HG02588 (cell line): ENCODE measurements at regions not wholly inside any gene's neighbourhood (a gene's known extent, or its start where the extent isn't known, plus 50 kb on each side); places are given as distances from the start of the nearest gene placed in this dataset.

Experiments
- ATAC-seq: cut with Tn5 transposase; IDR thresholded peaks from one replicate; pipeline ENCODE4 v1.9.1; 2021; ENCODE audit warnings: mild to moderate bottlenecking, moderate library complexity; ENCODE audit not compliant: unreplicated experiment

DNA sequence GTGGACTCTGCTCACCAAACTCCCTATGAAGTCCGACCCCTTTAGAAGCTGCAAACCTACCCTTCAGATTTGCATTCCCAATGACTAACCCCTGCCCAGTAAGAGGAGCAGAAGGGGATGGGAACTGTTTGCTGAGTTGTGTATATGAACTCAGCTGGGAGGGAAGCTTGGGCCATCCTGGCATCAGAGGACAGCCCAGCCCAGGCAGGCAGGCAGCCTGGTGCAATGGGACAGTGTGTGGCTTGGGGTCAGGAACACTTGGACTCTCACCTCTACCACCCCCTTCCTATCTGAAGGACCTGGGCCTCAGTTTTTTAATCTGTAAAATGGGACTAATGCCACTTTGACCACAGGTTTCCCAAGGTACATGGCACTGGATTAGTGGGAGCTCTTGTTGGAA is 147.4 kb upstream of the GPR26 start:
- ATAC-seq: no peak

DNA sequence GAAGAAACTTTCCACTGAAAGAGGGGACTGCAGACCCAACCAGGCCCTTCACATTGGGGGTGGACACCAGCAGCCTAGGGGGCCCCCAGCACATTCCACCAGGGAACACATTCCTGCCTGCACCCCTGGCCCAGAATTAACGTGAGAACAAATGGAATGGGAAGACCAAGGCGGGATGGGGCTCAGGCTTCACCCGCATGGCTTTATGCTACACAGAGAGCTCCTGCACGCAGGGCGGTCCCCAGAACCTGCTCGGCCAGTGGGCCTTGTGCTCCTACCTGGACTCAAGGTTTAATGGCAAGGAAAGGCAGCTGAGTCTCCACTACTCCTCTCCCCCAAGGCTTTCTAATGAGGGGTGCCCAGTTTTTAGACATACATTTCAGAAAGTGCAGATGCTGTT is 146.3 kb upstream of the GPR26 start:
- ATAC-seq: no peak

DNA sequence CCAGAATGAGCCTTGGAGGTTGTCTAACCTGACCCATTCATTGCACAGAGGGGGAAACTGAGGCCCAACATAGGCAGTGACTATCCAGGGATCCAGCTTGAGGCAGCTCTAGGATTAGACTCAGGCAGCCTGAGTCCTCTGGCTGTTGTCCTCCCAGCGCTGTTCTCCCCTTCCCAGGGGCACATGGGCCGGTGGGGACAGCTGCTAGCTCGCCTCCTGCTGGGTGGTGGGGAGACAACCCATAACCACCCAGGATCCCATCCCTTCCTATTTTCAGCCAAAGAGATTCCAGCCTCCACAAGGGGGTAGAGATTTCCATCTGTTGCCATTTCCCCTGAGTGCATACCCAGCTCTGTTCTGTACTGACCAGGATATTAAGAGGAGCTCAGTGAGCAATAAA is 145.1 kb upstream of the GPR26 start:
- no peak for ATAC-seq

DNA sequence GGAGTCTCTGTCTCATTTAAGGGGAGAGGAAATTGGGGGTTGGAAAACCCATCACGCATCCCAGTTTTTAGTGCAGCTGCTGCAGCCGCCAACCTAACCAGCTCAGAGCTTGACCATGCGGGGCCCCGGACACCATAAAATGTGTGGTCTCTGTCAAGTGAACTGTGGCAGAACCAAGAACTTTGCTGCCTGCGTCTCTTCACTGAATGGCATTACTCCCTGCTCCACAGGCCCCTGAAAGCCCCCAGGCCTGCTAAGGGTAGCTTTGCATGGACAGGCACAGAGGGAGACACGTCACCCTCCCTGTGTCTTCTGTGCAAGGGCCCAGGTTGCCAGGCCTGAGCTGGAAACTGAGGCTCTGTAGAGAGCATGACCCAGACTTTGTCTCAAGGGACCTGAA is 144.6 kb upstream of the GPR26 start:
- ATAC-seq: no peak

DNA sequence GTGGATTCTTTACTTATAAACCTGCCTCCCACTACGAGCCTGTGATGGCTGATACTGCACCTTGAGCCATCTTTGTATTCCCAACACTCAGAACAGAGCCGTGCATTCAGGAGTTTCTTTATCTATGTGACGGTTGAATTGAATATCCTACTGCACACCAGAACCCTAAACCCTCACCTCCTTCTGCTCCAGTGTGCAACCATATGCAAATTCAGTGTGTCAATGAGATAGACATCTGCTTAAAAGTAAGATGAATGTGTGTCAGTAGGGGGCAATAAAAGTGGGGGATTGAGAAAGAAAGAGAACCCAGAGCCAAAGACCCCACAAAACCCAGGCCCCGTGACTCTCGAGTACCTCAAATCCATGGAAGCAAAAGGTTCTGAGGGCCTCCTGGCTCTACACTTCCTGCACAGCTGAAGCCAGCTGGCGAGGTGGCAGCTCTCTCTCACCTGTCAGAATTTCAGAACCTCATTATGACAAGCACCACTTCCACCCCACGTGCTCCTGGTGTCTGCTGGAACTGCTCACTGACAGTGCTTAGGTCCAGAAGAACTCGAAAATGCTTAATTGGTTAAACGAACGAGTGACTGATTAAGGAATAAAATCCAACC is 143.3 kb upstream of the GPR26 start:
- ATAC-seq: no peak

DNA sequence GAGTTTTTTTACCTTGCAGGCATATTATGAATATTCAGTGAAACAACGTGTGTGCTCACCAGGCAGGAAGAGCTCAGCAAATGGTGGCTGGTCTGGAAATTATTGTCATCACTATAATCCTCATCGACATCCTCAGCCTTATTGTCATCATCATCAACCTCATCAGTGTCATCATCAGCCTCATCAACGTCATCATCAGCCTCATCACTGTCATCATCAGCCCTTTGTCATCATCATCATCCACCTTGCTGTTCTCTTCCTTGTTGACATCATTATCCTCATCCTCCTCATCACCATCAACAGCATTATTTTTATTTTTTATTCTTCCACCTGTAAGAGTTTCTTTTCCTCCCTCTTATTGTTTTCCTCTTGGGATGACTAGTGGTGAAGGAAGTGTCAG is 142.3 kb upstream of the GPR26 start:
- ATAC-seq: no peak

DNA sequence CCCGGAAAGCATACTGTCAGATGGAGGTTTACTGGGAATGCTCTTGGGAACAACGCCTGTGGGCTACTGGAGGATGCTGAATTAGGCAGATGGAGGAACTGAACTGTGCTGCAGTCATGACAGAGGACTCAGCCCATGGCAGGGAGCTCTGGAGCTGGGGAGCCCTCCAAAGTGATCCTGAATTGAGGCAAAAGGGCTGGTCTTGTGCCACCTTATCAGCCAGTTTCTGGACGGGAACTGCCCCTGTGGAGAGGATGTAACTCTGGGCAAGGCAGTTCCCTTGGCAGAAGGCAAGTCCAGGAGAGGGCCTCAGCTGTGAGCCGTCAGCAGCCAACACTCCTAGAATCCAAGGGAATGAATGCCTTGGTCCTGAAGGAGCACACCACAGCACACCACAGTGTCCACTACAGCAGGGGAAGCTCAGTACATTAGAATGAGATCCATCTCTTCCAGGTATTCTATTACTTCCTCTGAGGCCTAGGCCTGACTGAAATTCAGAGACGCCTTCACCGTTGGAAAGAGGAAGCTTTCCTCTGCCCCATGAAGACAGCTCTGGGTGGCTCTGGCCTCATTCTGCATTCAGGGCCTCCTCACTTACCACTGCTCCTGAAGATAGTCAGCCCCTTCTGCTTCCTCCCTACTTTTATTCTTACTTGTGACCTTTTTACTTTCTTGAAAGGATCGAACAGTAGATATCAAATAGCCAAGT is 139.6 kb upstream of the GPR26 start:
- ATAC-seq: no peak

DNA sequence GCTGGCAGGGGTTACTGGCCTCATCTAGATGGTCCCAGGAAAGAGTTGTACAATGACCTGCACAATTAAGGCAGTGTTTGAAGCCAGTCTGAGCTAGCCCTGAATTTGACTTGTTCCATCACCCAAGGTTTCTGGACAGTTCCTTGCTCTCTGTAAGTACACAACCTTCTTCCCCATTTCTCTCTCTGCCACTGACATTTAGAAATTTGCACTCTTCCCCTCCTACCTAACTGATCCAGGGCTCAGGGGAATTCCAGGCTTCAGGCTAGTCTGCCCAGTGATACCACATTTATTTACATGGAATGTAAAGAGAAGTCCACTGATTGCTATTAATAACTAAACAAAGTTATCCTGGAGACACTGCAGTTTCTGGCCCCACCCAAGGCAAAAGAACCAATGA is 139.0 kb upstream of the GPR26 start:
- no peak for ATAC-seq

DNA sequence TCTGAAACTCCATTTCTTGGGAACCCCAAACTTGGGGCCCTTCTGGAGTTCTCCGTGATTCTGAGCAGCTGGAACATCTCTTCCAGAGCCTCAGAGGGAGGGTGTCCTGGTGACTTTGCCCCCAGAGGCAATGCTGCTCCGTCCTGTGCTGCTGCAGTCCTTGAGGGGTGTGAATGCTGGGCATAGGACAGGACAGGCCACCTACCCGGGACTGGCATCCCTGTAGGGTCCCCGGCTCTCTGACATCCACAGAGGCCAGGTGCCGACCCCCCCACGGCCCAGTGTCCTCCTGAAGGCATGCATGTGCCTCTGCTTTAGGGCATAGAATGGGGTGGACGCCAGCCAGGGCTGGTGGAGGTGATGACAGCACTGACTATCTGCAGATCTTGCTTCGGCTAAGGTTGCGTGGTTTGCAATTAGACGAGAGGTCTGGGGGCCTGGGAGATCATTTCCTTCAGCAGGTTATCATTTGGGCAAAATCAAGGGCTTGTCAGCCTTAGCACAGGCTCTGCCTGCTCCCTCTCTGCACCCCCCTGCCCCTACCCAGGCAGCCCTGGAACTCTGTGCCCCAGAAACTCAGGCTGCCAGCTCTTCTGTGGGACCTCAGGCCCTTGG is 136.9 kb upstream of the GPR26 start:
- no peak for ATAC-seq

DNA sequence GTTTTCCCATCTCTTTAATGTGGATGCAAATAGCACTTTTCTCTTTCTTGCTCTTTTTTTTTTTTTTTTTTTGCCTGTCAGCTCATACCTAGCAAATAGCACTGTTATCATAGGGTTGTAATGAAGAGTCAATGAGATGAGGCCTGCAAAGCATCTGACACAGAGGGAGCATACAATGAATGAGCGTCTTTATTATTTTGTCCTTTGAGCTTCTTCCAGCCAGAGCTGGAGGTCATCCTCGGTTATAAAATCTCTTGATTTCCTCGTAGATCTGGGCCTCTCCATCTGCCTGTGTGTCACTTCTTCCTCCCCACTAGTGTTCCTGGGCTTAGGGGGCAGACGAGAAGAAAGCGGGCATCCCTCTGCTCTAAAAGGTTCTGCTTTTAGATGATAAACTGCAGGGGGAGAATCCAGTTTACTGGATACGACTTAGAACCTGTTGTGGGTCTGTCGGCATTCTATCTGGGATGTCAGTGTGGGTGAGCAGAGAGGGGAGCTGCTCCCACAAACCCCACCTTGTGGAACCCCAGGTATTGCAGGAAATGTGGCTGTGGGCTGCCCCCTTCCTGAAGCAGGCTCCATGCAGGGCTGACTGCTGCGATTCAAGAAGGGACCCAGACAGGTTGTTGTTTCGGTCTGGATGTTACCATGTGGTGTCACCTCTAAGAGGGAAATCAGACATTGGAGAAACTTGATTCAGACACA is 135.8 kb upstream of the GPR26 start:
- ATAC-seq: no peak

DNA sequence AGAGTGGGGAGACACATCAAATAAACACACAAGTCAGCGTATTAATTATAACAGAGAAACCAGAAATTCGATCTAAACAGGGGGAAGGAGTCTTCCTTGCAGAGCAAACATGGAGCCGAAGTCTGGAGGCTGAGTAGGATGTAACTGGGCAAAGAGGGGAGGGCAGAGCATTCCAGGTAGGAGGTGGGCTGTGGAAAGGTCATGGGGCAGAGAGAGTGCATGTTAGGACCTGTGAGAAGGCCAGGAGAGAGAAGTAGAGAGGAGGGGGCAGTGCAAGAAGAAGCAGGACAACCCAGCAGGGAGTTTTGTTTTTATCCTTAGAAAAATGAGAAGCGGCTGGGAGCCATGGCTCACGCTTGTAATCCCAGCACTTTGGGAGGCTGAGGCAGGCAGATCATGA is 130.8 kb upstream of the GPR26 start:
- ATAC-seq: no peak

DNA sequence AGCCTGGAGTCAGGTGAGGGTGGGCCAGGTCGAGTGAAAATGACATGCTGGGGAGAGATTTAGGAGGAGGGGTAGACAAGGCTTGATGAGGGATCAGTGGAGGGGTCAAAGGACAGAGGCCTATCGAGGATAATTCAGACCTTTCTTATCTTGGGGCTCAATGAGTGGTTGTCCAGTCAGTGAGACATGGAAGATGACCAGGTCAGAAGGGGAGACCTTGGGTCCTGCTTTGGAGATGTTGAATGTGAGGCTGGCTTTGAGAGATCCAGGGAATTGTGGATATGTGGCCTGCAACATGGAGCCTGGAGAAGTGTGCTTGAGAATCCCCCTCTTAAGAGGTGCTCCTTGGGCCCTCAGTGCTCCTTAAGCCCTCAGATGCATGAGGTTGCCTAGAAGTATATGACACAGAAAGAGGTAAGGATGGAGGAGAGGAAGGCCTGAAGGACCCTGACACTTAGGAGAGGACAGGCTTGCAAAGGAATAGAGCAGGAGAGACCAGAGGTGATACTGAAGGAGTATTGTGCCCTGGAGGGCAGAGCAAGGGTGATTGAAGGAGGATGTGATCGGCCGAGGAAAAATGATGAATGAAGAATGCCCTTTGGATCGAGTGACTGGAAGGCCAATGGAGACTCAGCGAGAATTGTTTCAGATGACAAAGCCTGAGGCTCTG is 129.8 kb upstream of the GPR26 start:
- ATAC-seq: no peak

DNA sequence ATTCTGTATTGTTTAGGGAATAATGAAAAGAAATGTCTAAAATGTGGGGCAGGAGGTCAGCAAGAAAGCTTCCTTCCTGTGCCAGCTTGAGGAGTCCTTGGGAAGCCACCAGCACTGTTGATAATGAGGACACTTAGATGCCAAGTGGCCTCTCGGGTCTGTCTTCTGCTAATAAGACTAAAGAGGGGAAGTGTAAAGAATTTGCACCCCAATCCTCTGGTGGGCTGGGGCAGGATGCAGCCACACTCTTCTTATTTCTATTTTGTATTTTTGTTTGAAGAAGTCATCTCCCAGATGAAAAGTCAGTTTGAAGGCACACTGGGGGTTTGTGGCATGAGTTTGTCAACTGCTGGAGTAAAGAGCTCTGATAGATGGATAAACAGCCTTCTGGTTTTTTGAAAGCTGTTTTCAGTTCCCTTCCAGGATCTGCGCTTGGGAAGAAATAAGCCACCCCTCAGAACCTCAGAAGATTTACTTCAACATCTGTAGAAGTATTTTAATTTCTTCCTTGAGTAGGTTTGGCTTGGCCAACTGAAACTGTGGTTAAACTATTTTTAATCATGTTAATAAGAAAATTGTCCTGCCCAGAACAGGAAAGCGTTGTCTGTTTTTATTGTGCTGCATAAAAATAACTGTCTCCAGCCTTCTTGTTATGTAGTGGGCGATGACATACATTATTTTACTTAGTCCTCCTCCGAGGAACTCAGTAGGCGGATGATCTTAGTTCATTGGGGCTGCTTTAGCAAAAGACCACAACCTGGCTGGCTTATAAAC is 128.8 kb upstream of the GPR26 start:
- no peak for ATAC-seq

DNA sequence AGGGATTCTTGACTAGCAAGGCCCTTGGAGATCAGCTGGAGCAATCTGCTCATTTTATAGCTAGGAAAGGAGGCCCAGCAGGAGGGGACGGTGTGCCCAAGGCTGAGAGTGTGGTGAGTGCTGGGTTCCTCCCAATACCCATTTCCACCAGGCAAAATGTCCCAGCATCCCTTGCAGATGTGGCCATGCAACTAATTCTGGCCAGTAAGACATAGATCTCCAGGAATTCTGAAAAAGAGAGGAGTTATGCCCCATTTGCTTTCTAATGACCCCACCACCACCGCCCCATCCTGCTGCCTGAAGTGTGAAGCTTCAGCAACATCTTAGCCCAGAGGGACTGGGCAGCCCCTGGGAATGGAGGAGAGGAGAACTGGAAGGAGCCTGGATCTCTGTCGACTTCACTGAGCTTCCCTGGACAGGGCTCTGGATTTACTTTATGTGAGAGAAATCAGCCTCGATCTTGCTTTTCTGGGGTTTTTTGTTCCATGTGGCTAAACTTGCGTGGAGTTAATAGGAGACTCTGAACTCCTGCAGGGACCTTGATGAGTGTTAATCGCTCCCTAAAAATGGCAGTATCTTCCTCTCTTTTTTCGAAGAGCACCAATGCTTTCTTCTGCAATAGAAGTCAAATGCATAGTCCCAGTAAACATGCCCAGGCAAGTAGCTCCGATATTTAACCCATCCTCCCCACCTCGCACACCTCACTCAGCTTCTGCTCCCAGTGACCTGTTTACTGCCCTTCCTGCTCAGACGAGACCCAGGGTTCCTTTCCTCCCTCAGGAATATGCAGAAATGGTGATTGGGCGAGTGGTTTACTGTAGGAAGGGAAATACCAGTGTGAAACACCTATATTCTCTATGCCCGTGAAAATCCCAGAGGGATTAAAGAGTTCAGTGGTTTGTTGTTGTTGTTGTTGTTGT is 127.5 kb upstream of the GPR26 start:
- no peak for ATAC-seq

DNA sequence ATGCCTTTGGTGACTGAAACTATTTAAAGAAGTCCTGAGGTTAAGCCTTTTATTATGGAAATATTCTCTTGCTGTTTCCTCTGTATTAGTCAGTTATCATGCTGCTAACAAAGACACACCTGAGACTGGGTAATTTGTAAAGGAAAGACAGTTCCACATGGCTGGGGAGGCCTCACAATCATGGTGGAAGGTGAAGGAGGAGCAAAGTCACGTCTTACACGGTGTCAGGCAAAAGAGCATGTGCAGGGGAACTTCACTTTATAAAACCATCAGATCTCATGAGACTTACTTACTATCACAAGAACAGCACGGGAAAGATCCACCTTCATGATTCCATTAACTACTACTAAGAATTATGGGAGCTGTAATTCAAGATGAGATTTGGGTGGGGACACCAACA is 121.2 kb upstream of the GPR26 start:
- no peak for ATAC-seq

DNA sequence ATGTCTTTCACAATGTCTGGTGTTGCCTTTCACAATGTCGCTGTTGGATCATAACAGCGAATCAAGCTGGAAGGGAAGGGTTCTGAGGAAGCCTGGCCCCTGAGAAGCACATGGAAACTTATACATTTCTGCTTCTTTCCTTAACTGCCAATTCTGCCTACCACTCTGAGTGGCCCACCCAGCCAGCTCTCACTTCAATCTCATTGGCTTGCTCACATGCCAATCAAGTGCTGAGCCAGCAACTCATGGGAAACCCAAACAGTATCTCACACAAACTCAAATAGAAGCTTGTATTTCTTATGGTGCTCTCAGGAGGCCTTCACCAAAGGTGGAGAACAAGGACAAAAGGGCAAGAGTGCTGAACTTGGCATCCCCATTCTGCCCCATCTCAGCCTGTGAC is 117.4 kb upstream of the GPR26 start:
- ATAC-seq: no peak

DNA sequence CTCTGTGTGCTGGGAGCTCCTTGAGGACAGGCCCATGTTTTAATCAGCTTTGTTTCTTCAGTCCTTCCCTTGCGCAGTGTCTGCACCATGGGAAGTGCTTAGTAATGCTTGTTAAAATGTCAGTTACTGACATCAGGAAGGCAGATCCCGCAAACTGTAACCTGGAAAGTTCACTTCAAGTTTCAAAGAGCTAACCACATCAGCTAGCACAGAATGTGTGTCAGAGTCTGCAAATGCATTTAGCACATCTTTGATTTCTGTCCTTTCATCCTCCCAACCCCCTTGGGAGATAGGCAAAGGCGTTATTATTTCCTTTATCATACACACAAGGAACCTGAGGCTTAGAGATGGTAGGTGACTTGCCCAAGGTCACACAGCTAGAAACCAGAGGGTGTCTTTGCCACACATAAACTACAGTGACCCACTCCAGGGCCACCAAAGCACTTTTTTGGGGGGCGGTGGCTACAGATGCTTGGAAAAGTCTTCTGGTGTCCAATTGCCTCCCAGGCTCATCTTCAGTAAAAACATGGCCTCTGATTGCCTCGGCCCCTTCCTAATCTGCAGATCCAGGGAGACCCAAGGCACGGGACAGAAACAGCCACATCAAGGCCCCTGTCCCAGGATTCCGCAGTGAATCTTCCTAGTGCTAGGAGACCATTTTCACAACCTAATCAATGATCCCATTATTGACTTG is 116.2 kb upstream of the GPR26 start:
- no peak for ATAC-seq

DNA sequence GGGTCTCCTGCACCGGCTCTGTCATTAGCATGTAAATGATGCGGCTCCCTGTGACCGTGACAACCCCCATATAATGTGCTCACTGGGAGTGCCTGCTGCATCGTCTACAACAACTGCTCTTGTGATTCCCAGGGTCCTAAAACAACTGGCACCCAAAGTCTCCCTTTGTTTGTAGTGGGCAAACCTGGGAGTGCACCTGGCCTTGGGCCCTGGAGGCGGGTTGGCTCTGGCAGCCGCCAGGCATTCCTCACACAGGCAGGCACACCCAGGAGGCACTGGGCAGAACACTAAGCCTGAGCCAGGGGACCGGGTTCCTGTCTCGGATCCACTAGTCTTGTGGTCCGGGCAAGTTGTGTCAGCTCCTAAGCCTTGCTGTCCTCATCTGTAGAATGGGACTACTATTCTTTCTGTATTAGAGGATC is 115.5 kb upstream of the GPR26 start:
- no peak for ATAC-seq

DNA sequence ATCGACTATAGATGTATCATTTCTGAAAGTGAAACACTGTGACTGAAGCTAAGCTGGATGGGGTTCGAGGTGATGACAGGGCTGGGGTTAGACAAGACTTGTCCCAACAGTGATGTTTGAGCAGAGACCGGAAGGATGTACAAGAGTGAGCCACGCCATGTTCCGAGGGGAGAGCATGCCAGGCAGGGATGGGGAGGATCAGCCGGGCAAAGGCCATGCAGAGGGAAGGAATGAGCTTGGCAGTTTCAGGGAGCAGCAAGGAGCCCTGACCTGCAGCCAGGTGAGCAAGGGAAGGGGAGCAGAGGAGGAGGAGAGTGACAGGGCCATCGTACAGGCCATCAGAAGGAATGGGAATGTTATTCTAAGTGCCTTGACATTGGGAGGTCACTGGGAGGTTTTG is 114.9 kb upstream of the GPR26 start:
- ATAC-seq: no peak
